Amniotic stem cell (primary cell): ENCODE measurements at regions not wholly inside any gene's neighbourhood (a gene's known extent, or its start where the extent isn't known, plus 50 kb on each side); places are given as distances from the start of the nearest gene placed in this dataset.
"Not testable (repeated sequence)": the region's sequence is repeated elsewhere in the genome, so short reads cannot be mapped to it uniquely, and the experiment has no call there.

Experiments
- DNase-seq: peaks from one replicate; lab custom pipeline; 2025; lab: John Stamatoyannopoulos, UW

DNA sequence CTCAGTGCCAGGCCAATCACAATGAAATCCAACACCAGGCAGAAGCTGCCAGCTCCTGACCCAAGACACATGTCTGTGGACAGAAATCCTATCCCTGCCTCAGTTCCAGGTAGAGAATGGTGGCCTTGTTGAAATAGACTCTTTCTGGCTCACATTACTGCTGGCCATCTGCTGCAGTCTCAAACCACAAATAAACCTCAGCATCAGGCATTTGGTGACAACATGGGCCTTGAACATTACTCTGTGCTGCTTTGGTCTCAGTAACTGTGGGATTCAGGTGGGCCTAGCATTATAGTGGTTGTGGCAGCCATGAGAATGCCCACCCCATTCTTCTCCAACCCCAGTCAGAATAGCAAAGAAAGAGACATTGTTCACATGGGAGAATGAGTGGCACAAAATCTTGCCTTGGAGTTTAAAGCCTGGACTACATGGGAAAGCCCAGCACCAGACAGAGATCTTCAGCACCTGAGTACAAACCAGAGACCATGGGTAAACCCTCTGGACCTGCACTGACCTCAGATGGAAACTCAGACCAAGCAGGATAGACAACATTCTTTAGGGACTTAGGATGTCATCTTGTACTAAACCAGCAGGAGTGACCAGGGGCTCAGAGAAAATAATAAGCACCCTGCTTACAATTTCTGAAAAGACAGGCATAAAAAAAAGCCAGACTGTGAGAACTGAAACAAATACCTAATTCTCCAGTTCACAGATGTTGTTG, 50.4 kb upstream of the TRAM1L1 start:
- DNase-seq: no peak

DNA sequence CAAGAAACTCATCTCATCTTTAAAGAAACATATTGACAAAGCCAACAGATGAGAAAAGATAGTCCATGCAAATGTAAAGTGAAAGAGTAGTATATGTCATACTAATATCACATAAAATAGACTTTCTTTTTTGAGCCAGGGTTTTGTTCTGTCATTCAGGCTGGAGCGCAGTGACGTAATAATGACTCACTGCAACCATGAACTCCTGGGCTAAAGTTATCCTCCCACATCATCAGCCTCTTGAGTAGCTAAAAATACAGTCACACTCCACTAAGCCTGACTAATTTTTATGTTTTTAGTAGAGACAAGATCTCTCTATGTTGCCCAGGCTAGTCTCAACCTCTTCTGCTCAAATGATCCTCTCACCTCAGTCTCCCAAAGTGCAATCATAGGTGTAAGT, 51.8 kb upstream of the TRAM1L1 start:
- peak; percentile 81 for DNase-seq

DNA sequence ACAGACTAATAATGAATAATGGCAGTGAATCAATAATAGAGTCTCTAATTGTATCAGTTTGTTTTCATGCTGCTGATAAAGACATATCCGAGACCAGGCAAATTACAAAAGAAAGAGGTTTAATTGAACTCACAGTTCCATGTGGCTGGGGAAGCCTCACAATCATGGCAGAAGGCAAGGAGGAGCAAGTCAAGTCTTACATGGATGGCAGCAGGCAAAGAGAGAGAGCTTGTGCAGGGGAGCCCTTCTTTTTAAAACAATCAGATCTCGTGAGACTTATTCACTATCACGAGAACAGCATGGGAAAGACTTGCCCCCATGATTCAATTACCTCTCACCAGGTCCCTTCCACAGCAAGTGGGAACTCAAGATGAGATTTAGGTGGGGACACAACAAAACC, 53.4 kb upstream of the TRAM1L1 start:
- not testable (repeated sequence) for DNase-seq

DNA sequence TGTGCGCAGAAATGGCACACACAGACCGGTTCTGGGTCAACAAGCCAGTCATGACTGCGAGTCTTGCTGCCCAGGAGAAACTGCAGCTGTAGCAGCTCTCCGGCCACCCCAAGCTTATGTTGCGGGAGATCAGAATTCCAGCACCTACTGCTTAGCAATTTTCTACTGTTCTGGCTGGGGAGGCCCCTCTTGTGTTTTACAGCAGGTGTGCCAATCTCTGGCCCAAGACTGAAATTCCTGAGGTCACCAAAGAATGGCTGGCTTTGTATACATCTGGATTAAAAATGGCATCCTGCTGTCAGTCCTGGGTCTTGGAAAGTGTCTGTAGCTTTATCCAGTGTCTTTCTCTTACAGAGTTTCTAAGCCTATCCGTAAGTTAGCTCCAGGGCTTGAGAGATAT, 68.9 kb upstream of the TRAM1L1 start:
- DNase-seq: no peak

GRCh38 chr4:117156806-117157205, 71.4 kb upstream of the TRAM1L1 start:
- DNase-seq: no peak

DNA sequence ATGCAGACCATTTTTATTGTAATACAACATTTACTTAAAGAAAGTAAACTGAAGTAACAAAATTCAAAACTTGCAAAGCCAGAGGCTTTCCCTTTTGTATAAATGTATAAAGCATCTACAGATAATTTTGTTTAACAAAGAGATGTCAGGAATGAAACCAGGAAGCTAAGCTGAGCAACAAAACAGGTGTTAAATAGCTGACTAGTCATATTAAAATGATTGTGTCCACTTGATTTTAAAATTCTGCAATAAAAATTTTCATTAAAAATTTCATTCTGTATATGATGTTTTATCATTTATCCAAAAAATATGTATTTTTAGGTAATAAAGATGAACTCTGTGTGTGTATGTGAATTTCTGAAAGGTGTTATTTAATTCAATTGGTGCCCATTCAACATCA, 72.0 kb upstream of the TRAM1L1 start:
- no peak for DNase-seq

- DNase-seq: no peak
Observed at GRCh38 chr4:117162976-117163375, 77.6 kb upstream of the TRAM1L1 start.

DNA sequence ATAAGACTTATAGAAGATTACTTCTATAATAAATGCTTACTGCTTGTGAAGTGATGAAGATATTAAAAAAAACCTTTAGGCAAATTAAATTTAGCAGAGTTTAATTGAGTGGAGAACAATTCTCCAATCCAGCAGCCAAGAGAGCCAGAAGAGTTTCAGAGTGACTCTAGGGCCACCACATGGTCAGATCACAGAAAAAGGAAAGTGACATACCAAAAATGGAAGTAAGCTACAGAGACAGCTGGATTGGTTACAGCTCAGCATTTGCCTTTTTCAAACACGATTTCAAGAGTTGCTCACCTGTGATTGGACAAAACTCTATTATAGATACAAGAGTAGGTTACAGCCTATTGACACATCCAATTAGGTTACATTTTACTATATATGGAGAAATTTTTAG, 79.0 kb upstream of the TRAM1L1 start:
- no peak for DNase-seq

DNA sequence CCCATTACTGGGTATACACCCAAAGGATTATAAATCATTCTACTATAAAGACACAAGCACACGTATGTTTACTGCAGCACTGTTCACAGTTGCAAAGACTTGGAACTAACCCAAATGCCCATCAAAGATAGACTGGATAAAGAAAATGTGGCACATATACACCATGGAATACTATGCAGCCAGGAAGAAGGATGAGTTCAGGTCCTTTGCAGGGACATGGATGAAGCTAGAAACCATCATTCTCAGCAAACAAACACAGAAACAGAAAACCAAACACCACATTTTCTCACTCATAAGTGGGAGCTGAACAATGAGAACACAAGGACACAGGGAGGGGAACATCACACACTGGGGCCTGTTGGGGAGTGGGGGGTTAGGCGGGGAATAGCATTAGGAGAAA, 90.0 kb upstream of the TRAM1L1 start:
- DNase-seq: not testable (repeated sequence)

- DNase-seq: no peak
Observed at GRCh38 chr4:117203231-117203630, 117.9 kb upstream of the TRAM1L1 start.

GRCh38 chr4:117210551-117210950, 125.2 kb upstream of the TRAM1L1 start:
- DNase-seq: no peak

GRCh38 chr4:117224256-117224655, 138.9 kb upstream of the TRAM1L1 start:
- no peak for DNase-seq

DNA sequence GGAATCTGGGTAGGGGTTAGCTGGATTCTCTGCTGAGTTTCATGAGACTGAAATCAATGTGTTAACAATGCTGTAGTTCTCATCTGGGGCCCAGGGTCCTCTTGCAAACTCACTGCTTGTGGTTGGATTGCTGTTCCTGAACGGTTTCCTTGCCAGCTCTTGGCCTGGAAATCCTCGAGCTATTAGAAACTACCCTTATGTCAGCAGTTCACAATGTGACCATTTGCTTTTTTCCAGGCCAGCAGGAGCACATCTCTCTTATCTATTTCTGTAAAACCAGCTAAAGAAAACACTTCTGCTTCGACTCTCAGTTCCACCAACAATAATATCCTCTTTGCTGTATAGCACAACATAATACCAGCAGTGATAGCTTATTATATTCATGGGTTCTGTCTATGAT, 140.1 kb upstream of the TRAM1L1 start:
- DNase-seq: no peak

DNA sequence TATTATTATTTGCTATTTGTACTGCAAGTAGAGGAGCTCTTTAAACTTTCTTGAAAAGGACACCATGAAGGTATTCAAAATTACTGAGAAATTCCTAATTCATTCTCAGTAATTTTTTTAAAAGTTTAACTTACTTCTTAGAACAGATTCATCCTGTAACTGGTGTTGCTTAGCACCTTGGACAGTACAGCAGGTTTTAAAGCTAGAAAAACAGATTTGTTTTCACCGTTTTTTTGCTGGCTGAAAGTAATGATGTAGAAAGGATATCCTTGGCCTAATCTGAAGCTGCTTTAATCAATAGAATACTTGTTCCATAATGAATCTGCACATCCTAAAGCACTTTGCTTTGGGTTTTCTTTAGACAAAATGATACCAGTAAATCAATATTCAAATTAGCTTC, 142.5 kb upstream of the TRAM1L1 start:
- DNase-seq: no peak

- DNase-seq: no peak
Observed at GRCh38 chr4:117239434-117239833, 154.1 kb upstream of the TRAM1L1 start.

DNA sequence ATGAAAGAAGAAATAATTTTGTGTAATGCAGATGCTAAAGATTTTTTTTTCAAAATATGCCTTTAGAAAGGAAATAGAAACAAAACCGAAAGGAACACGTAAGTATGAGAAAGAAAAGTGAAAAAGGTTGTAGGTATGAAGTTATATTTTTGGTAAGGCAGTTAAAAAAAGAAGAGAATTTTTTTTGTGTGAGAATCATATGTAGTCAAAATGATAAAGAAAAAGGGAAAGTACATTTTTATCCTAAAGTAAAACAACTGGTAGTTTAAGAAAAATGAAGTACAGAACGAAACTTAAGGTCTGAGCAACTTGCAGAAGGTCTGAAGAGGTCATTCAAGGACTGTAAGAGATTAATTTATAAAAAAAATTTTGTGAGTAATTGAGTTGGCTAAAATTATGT, 164.0 kb upstream of the TRAM1L1 start:
- DNase-seq: no peak

- DNase-seq: no peak
Observed at GRCh38 chr4:117264072-117264471, 178.7 kb upstream of the TRAM1L1 start.

DNA sequence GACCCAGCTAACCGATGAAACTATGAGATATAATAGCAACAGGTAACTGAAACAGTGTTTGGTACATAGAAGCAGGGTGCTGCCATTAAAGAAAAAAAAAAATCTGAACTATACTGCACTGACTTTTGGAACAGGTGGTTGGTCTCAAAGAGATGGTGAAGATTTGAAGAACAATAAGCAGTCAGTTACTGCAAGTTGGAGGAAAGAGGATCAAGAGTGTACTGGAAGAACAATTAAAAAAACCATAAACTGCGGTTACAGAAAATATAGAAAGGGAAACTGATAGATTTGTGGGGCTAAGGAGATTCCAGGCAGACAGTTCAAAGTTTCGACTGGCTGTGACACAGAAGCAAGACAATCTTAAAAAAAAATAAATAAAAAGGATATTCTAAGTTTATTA, 181.9 kb upstream of the TRAM1L1 start:
- no peak for DNase-seq

DNA sequence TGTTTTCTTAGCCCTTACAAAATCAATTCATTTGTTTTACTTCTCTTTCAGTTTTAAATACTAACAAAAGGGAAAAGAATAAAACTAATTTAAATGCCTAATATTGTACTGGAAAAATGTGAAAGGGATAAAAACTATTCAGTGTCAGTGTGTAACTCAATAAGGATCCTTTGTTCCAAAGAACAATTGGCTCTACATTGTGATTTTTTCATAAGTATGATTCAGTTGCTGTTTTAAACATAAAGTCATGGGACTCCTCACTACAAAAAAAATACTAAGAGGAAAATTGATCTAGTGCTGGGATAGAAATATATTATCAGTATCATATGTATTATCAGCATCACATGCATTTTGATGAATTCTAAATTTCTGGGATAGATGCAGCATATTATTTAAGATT, 199.4 kb upstream of the TRAM1L1 start:
- no peak for DNase-seq

- no peak for DNase-seq
Observed at GRCh38 chr4:117293784-117294183, 208.4 kb upstream of the TRAM1L1 start.

- no peak for DNase-seq
Observed at GRCh38 chr4:117302226-117302625, 216.8 kb upstream of the TRAM1L1 start.

- DNase-seq: no peak
Observed at GRCh38 chr4:117311215-117311614, 225.8 kb upstream of the TRAM1L1 start.

GRCh38 chr4:117311989-117312388, 226.6 kb upstream of the TRAM1L1 start:
- no peak for DNase-seq

- DNase-seq: peak; percentile 1
Observed at GRCh38 chr4:117324851-117325491, 239.6 kb upstream of the TRAM1L1 start.
